ENCODE measurements at regions not wholly inside any gene's neighbourhood (a gene's known extent, or its start where the extent isn't known, plus 50 kb on each side); places are given as distances from the start of the nearest gene placed in this dataset.
"Not testable (repeated sequence)": the region's sequence is repeated elsewhere in the genome, so short reads cannot be mapped to it uniquely, and the experiment has no call there.

GRCh38 chr2:145782607-145783006, 1262.7 kb upstream of the ZEB2 start:
- TF ChIP-seq CTCF, POLR2A, POLR2AphosphoS5 (IDR thresholded peaks at IDR 0.05): not testable (repeated sequence)
